SH-SY5Y (cell line): ENCODE measurements at regions not wholly inside any gene's neighbourhood (a gene's known extent, or its start where the extent isn't known, plus 50 kb on each side); places are given as distances from the start of the nearest gene placed in this dataset.

ENCODE experiments used
- GATA2 ChIP-seq: IDR thresholded peaks from 2 replicates; pipeline ENCODE4 v1.6.1; 2011; ENCODE audit warnings: mild to moderate bottlenecking, low read depth, low read length
- GATA3 ChIP-seq: IDR thresholded peaks from 2 replicates; pipeline ENCODE4 v1.6.1; 2011; ENCODE audit warnings: low read depth, mild to moderate bottlenecking, low read length, moderate library complexity

- no peak for TF ChIP-seq GATA3
- no peak for TF ChIP-seq GATA2
Observed at GRCh38 chr4:20192736-20193135, 59.0 kb upstream of the SLIT2 start.
